ENCODE measurements at regions not wholly inside any gene's neighbourhood (a gene's known extent, or its start where the extent isn't known, plus 50 kb on each side); places are given as distances from the start of the nearest gene placed in this dataset.

DNA sequence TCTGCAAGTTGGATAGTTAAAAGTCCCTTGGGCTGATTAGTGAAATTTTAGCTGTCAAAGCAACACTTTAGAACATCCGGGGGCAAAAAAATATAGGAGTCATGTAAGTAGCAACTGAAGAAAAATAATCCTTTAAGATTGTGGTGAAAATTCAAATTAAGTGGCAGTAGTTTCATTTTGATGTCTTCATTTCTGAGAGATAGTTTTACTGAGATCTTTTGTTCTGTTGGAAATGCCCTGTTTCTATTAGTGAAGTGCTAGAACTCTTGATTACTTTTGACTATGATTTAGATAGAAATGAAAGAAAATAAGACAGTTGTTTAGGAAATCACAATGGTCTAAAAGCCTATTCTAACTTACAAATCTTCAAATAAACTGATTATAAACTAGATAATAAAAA lies 587.3 kb upstream of the MMS22L start (continued):
- TF ChIP-seq, protein P1, sequence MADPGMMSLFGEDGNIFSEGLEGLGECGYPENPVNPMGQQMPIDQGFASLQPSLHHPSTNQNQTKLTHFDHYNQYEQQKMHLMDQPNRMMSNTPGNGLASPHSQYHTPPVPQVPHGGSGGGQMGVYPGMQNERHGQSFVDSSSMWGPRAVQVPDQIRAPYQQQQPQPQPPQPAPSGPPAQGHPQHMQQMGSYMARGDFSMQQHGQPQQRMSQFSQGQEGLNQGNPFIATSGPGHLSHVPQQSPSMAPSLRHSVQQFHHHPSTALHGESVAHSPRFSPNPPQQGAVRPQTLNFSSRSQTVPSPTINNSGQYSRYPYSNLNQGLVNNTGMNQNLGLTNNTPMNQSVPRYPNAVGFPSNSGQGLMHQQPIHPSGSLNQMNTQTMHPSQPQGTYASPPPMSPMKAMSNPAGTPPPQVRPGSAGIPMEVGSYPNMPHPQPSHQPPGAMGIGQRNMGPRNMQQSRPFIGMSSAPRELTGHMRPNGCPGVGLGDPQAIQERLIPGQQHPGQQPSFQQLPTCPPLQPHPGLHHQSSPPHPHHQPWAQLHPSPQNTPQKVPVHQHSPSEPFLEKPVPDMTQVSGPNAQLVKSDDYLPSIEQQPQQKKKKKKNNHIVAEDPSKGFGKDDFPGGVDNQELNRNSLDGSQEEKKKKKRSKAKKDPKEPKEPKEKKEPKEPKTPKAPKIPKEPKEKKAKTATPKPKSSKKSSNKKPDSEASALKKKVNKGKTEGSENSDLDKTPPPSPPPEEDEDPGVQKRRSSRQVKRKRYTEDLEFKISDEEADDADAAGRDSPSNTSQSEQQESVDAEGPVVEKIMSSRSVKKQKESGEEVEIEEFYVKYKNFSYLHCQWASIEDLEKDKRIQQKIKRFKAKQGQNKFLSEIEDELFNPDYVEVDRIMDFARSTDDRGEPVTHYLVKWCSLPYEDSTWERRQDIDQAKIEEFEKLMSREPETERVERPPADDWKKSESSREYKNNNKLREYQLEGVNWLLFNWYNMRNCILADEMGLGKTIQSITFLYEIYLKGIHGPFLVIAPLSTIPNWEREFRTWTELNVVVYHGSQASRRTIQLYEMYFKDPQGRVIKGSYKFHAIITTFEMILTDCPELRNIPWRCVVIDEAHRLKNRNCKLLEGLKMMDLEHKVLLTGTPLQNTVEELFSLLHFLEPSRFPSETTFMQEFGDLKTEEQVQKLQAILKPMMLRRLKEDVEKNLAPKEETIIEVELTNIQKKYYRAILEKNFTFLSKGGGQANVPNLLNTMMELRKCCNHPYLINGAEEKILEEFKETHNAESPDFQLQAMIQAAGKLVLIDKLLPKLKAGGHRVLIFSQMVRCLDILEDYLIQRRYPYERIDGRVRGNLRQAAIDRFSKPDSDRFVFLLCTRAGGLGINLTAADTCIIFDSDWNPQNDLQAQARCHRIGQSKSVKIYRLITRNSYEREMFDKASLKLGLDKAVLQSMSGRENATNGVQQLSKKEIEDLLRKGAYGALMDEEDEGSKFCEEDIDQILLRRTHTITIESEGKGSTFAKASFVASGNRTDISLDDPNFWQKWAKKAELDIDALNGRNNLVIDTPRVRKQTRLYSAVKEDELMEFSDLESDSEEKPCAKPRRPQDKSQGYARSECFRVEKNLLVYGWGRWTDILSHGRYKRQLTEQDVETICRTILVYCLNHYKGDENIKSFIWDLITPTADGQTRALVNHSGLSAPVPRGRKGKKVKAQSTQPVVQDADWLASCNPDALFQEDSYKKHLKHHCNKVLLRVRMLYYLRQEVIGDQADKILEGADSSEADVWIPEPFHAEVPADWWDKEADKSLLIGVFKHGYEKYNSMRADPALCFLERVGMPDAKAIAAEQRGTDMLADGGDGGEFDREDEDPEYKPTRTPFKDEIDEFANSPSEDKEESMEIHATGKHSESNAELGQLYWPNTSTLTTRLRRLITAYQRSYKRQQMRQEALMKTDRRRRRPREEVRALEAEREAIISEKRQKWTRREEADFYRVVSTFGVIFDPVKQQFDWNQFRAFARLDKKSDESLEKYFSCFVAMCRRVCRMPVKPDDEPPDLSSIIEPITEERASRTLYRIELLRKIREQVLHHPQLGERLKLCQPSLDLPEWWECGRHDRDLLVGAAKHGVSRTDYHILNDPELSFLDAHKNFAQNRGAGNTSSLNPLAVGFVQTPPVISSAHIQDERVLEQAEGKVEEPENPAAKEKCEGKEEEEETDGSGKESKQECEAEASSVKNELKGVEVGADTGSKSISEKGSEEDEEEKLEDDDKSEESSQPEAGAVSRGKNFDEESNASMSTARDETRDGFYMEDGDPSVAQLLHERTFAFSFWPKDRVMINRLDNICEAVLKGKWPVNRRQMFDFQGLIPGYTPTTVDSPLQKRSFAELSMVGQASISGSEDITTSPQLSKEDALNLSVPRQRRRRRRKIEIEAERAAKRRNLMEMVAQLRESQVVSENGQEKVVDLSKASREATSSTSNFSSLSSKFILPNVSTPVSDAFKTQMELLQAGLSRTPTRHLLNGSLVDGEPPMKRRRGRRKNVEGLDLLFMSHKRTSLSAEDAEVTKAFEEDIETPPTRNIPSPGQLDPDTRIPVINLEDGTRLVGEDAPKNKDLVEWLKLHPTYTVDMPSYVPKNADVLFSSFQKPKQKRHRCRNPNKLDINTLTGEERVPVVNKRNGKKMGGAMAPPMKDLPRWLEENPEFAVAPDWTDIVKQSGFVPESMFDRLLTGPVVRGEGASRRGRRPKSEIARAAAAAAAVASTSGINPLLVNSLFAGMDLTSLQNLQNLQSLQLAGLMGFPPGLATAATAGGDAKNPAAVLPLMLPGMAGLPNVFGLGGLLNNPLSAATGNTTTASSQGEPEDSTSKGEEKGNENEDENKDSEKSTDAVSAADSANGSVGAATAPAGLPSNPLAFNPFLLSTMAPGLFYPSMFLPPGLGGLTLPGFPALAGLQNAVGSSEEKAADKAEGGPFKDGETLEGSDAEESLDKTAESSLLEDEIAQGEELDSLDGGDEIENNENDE (IDR thresholded peaks at IDR 0.05; ENCODE audit: insufficient replicate concordance, low read length) = no peak
- no peak for TF ChIP-seq CTBP2 (IDR thresholded peaks at IDR 0.05; ENCODE audit: borderline replicate concordance, insufficient read depth, insufficient read length, low read length)
- TF ChIP-seq YY1 (IDR thresholded peaks at IDR 0.05; ENCODE audit: low read depth, low read length) = no peak
- no peak for TF ChIP-seq NANOG (IDR thresholded peaks at IDR 0.05; ENCODE audit: insufficient read depth, low read depth, low read length, poor library complexity, severe bottlenecking)
- no peak for TF ChIP-seq MAFK (IDR thresholded peaks at IDR 0.05; ENCODE audit: low read depth, low read length)
- TF ChIP-seq BCL11A (IDR thresholded peaks at IDR 0.05; ENCODE audit: low read depth in 2 of 2, low read length in 2 of 2) = no peak
- TF ChIP-seq KDM1A (IDR thresholded peaks at IDR 0.05; ENCODE audit: borderline replicate concordance, low read length) = no peak
- TF ChIP-seq CHD1 (IDR thresholded peaks at IDR 0.05; ENCODE audit: low read depth, low read length) = no peak
- no peak for TF ChIP-seq NRF1 (IDR thresholded peaks at IDR 0.05; ENCODE audit: low read depth, low read length)
- TF ChIP-seq SIX5 (IDR thresholded peaks at IDR 0.05; ENCODE audit: low read depth, low read length) = no peak
- no peak for TF ChIP-seq SAP30 (IDR thresholded peaks at IDR 0.05; ENCODE audit: insufficient read depth, insufficient replicate concordance, low read length)
- TF ChIP-seq CEBPB (IDR thresholded peaks at IDR 0.05; ENCODE audit: low read depth, low read length) = no peak
